ENCODE measurements at regions not wholly inside any gene's neighbourhood (a gene's known extent, or its start where the extent isn't known, plus 50 kb on each side); places are given as distances from the start of the nearest gene placed in this dataset.
"Not testable (repeated sequence)": the region's sequence is repeated elsewhere in the genome, so short reads cannot be mapped to it uniquely, and the experiment has no call there.

- H3K27me3 ChIP-seq; intact Hi-C loops (cut with DNase I); H3K27ac ChIP-seq; H3K36me3 ChIP-seq; H3K4me1 ChIP-seq (ENCODE audit: insufficient read depth); H3K9me3 ChIP-seq; DNase-seq; H3K4me3 ChIP-seq: not testable (repeated sequence)
- 32 to 42% (median 33%) methylated on average over 5 of the region's 5 CpGs for WGBS, 3 donors
Measured at GRCh38 chr4:74505355-74505978, 60.5 kb downstream of the AREG start.

- H3K4me1 ChIP-seq (ENCODE audit: insufficient read depth); H3K27me3 ChIP-seq; H3K9me3 ChIP-seq; DNase-seq; H3K36me3 ChIP-seq; H3K27ac ChIP-seq; intact Hi-C loops (cut with DNase I); H3K4me3 ChIP-seq: not testable (repeated sequence)
- WGBS, 3 donors, result 58 to 76% (median 68%) methylated on average over 3 of the region's 3 CpGs
Measured at GRCh38 chr4:74509363-74509762, 64.4 kb downstream of the AREG start.

GRCh38 chr4:74516303-74516702 lies 71.4 kb downstream of the AREG start:
- intact Hi-C loops (cut with DNase I), result no loop called here
- Histone ChIP-seq H3K27me3 (no peaks in the 10 kb centered on the region), H3K9me3 (no peaks in the 10 kb centered on the region), H3K36me3 (no peaks in the 10 kb centered on the region), H3K4me1 (ENCODE audit: insufficient read depth) (no peaks in the 10 kb centered on the region), H3K4me3 (no peak overlapping the region), H3K27ac (no peak overlapping the region)
- DNase-seq, result no peak
- TF ChIP-seq EP300 (IDR thresholded peaks at IDR 0.05), result no peak
- TF ChIP-seq CTCF (IDR thresholded peaks at IDR 0.05), result no peak
- no peak for TF ChIP-seq POLR2A (IDR thresholded peaks at IDR 0.05)

- Histone ChIP-seq H3K27ac (no peak overlapping the region), H3K36me3 (no peaks in the 10 kb centered on the region), H3K4me1 (ENCODE audit: insufficient read depth) (no peaks in the 10 kb centered on the region), H3K9me3 (no peaks in the 10 kb centered on the region), H3K4me3 (no peak overlapping the region), H3K27me3 (no peaks in the 10 kb centered on the region)
- 86 to 93% (median 91%) methylated on average over 4 of the region's 4 CpGs for WGBS, 3 donors
- intact Hi-C loops (cut with DNase I), result no loop called here
- no peak for DNase-seq
- TF ChIP-seq CTCF (IDR thresholded peaks at IDR 0.05), result no peak
- no peak for TF ChIP-seq POLR2A (IDR thresholded peaks at IDR 0.05)
- TF ChIP-seq EP300 (IDR thresholded peaks at IDR 0.05), result no peak
Measured at GRCh38 chr4:74517996-74518395, 73.1 kb downstream of the AREG start.

GRCh38 chr4:74522251-74522991 lies 77.5 kb downstream of the AREG start:
- Histone ChIP-seq H3K27ac (no peak overlapping the region), H3K4me3 (no peak overlapping the region), H3K9me3 (no peaks in the 10 kb centered on the region), H3K36me3 (no peaks in the 10 kb centered on the region), H3K27me3 (no peaks in the 10 kb centered on the region), H3K4me1 (ENCODE audit: insufficient read depth) (no peaks in the 10 kb centered on the region)
- intact Hi-C loops (cut with DNase I), result no loop called here
- DNase-seq, result no peak
- TF ChIP-seq EP300 (IDR thresholded peaks at IDR 0.05) (no peak), CTCF (IDR thresholded peaks at IDR 0.05) (no peak), POLR2A (IDR thresholded peaks at IDR 0.05) (no peak)
- WGBS, 3 donors, result 53 to 68% (median 56%) methylated on average over 3 of the region's 3 CpGs
